ENCODE measurements at regions not wholly inside any gene's neighbourhood (a gene's known extent, or its start where the extent isn't known, plus 50 kb on each side); places are given as distances from the start of the nearest gene placed in this dataset.

GRCh38 chr21:43316156-43316845, 110.6 kb downstream of the SIK1 start:
- TF ChIP-seq, protein P1, sequence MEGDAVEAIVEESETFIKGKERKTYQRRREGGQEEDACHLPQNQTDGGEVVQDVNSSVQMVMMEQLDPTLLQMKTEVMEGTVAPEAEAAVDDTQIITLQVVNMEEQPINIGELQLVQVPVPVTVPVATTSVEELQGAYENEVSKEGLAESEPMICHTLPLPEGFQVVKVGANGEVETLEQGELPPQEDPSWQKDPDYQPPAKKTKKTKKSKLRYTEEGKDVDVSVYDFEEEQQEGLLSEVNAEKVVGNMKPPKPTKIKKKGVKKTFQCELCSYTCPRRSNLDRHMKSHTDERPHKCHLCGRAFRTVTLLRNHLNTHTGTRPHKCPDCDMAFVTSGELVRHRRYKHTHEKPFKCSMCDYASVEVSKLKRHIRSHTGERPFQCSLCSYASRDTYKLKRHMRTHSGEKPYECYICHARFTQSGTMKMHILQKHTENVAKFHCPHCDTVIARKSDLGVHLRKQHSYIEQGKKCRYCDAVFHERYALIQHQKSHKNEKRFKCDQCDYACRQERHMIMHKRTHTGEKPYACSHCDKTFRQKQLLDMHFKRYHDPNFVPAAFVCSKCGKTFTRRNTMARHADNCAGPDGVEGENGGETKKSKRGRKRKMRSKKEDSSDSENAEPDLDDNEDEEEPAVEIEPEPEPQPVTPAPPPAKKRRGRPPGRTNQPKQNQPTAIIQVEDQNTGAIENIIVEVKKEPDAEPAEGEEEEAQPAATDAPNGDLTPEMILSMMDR (IDR thresholded peaks at IDR 0.05), result no peak
- TF ChIP-seq POLR2A (IDR thresholded peaks at IDR 0.05), result no peak

All from uterus (tissue), 2 donors.